Vagina (tissue), 2 donors: ENCODE measurements at regions not wholly inside any gene's neighbourhood (a gene's known extent, or its start where the extent isn't known, plus 50 kb on each side); places are given as distances from the start of the nearest gene placed in this dataset.

Source experiments
- DNase-seq, 2 donors: peaks; one replicate each; pipeline ENCODE4 v3.0.0-alpha.2; 2017; ENCODE audit errors: extremely low spot score in 2 of 2
- H3K27ac ChIP-seq: fragments of 200-600 bp; sonication (generic); one replicate; pipeline ENCODE4 v1.5.1; 2019
- H3K27me3 ChIP-seq: fragments of 200-600 bp; sonication (generic); one replicate; pipeline ENCODE4 v1.5.1; 2019
- H3K36me3 ChIP-seq, 2 donors: fragments of 200-600 bp; sonication (generic); one replicate each; pipeline ENCODE4 v1.5.1; 2017 to 2019
- H3K4me1 ChIP-seq: fragments of 200-600 bp; sonication (generic); one replicate; pipeline ENCODE4 v1.5.1; 2019
- H3K4me3 ChIP-seq, 2 donors: fragments of 200-600 bp; sonication (generic); 1 replicate in 1 of 2; 2 replicates in 1 of 2; pipeline ENCODE4 v1.5.1; 2016 to 2019
- H3K9me3 ChIP-seq: fragments of 200-600 bp; sonication (generic); one replicate; pipeline ENCODE4 v1.5.1; 2019
- CTCF ChIP-seq, 3 experiments: fragments of 450-650 bp in 2 of 3; fragments of 200-600 bp in 1 of 3; sonication (generic) in 1 of 3; IDR thresholded peaks; one replicate each; pipeline ENCODE4 v1.5.1; 2017 to 2019; ENCODE audit warnings: antibody characterized with exemption in 3 of 3, mild to moderate bottlenecking in 2 of 3, moderate library complexity in 2 of 3
- POLR2A ChIP-seq, 2 donors: fragments of 450-650 bp; IDR thresholded peaks; one replicate each; pipeline ENCODE4 v1.6.1; 2017; ENCODE audit warnings: antibody characterized with exemption in 2 of 2, mild to moderate bottlenecking in 2 of 2, moderate library complexity in 2 of 2
- POLR2AphosphoS5 ChIP-seq, 2 donors: sonication (generic); formaldehyde crosslinking; IDR thresholded peaks; one replicate each; pipeline ENCODE4 v1.9.0; 2017; ENCODE audit warnings: antibody characterized with exemption in 2 of 2, mild to moderate bottlenecking in 2 of 2, low read depth in 1 of 2; ENCODE audit not compliant: insufficient read depth in 1 of 2
- intact Hi-C: fragments of 100-400 bp; cut with DNase I; formaldehyde crosslinking; loops from one replicate; pipeline ENCODE4 v1.15.1; 2023

- TF ChIP-seq CTCF (IDR thresholded peaks at IDR 0.05), result no peak
- no peak for TF ChIP-seq POLR2AphosphoS5 (IDR thresholded peaks at IDR 0.05; ENCODE audit: insufficient read depth in 1 of 2, low read depth in 1 of 2)
- no peak for TF ChIP-seq POLR2A (IDR thresholded peaks at IDR 0.05)
- no peak for DNase-seq
- no peaks in the 10 kb centered on the region for H3K9me3 ChIP-seq
- H3K4me1 ChIP-seq, result no peaks in the 10 kb centered on the region
- no peak overlapping the region for H3K27ac ChIP-seq
- H3K4me3 ChIP-seq, result no peak overlapping the region
- H3K36me3 ChIP-seq, result no peaks in the 10 kb centered on the region
- no peaks in the 10 kb centered on the region for H3K27me3 ChIP-seq
- intact Hi-C loops, result no loop called here
Observed at GRCh38 chr12:114473717-114474116, 67.8 kb upstream of the TBX5 start.

- Histone ChIP-seq H3K4me1 (no peaks in the 10 kb centered on the region), H3K4me3 (no peak overlapping the region), H3K27ac (no peak overlapping the region), H3K27me3 (no peaks in the 10 kb centered on the region), H3K36me3 (no peaks in the 10 kb centered on the region), H3K9me3 (no peaks in the 10 kb centered on the region)
- no peak for DNase-seq
- intact Hi-C loops, result no loop called here
- no peak for TF ChIP-seq POLR2AphosphoS5 (IDR thresholded peaks at IDR 0.05; ENCODE audit: insufficient read depth in 1 of 2, low read depth in 1 of 2)
- TF ChIP-seq POLR2A (IDR thresholded peaks at IDR 0.05), result no peak
- TF ChIP-seq CTCF (IDR thresholded peaks at IDR 0.05), result no peak
Observed at GRCh38 chr12:114473018-114473417, 67.1 kb upstream of the TBX5 start.

GRCh38 chr12:114457620-114458019, 51.7 kb upstream of the TBX5 start:
- no peaks in the 10 kb centered on the region for H3K36me3 ChIP-seq
- H3K4me3 ChIP-seq, result no peak overlapping the region
- intact Hi-C loops, result no loop called here
- H3K27me3 ChIP-seq, result no peaks in the 10 kb centered on the region
- H3K9me3 ChIP-seq, result no peaks in the 10 kb centered on the region
- no peak for DNase-seq
- H3K4me1 ChIP-seq, result no peaks in the 10 kb centered on the region
- H3K27ac ChIP-seq, result no peak overlapping the region
- TF ChIP-seq POLR2A (IDR thresholded peaks at IDR 0.05), result no peak
- no peak for TF ChIP-seq CTCF (IDR thresholded peaks at IDR 0.05)
- TF ChIP-seq POLR2AphosphoS5 (IDR thresholded peaks at IDR 0.05; ENCODE audit: insufficient read depth in 1 of 2, low read depth in 1 of 2), result no peak
